DOHH2 (cell line): ENCODE measurements at regions not wholly inside any gene's neighbourhood (a gene's known extent, or its start where the extent isn't known, plus 50 kb on each side); places are given as distances from the start of the nearest gene placed in this dataset.

Experiments
- EZH2phosphoT487 ChIP-seq: fragments of 200-600 bp; sonication (generic); IDR thresholded peaks from 2 replicates; pipeline ENCODE4 v1.6.1; 2017; ENCODE audit warnings: borderline replicate concordance, mild to moderate bottlenecking, antibody characterized with exemption, low read length, moderate library complexity, mixed read lengths
- TF ChIP-seq, protein P1 (sequence below): fragments of 200-600 bp; sonication (generic); IDR thresholded peaks from one replicate; pipeline ENCODE4 v1.5.1; 2014; ENCODE audit warnings: antibody characterized with exemption, mild to moderate bottlenecking, low read depth, low read length; ENCODE audit not compliant: poor library complexity, severe bottlenecking

DNA sequence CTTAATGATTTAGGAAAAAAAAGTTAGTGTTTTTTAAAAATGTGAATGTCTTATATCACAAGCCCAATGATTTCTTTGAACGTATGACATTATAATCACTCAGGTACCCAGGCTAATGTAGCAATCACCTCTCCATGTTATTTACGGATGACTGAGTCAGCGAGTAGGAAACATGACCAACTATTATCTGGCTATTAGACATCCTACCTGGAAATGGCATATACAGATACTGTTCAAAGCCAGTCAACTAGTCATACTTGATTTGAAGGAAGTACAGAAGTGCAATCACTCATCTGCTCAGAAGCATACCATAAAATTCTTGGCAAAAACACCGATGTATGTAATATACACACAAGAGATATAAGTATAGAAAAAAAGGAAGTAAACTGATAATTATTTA lies 732.5 kb downstream of the ARAP2 start:
- TF ChIP-seq, protein P1, sequence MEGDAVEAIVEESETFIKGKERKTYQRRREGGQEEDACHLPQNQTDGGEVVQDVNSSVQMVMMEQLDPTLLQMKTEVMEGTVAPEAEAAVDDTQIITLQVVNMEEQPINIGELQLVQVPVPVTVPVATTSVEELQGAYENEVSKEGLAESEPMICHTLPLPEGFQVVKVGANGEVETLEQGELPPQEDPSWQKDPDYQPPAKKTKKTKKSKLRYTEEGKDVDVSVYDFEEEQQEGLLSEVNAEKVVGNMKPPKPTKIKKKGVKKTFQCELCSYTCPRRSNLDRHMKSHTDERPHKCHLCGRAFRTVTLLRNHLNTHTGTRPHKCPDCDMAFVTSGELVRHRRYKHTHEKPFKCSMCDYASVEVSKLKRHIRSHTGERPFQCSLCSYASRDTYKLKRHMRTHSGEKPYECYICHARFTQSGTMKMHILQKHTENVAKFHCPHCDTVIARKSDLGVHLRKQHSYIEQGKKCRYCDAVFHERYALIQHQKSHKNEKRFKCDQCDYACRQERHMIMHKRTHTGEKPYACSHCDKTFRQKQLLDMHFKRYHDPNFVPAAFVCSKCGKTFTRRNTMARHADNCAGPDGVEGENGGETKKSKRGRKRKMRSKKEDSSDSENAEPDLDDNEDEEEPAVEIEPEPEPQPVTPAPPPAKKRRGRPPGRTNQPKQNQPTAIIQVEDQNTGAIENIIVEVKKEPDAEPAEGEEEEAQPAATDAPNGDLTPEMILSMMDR: no peak
- no peak for TF ChIP-seq EZH2phosphoT487
